HCT116 (cell line): ENCODE measurements at regions not wholly inside any gene's neighbourhood (a gene's known extent, or its start where the extent isn't known, plus 50 kb on each side); places are given as distances from the start of the nearest gene placed in this dataset.

ENCODE experiments used
- ATAC-seq: fragments of 200-7000 bp; cut with Tn5 transposase; 2 replicates; pipeline ENCODE4 v1.9.1; 2020; ENCODE audit warnings: mild to moderate bottlenecking, moderate library complexity
- BruUV-seq: library from RNA; stranded (reverse); fragments of 400-500 nt; replicated peaks from 2 replicates; lab custom pipeline; 2021; lab: Mats Ljungman, UMichigan
- CTCF ChIA-PET: fragments of 300-600 bp; sonication (Branson Sonifier 250); formaldehyde crosslinking; loops from one replicate; lab custom pipeline; 2021; ENCODE audit warnings: antibody characterized with exemption; lab: Charles Lee
- POLR2A ChIA-PET: fragments of 300-600, 350-600 bp; sonication (Branson Sonifier 250); formaldehyde crosslinking; loops from one replicate; lab custom pipeline; 2021; ENCODE audit warnings: antibody characterized with exemption; lab: Charles Lee
- RAD21 ChIA-PET, 2 experiments: fragments of 300-600 bp; sonication (Branson Sonifier 250); formaldehyde crosslinking; loops; one replicate each; lab custom pipeline; 2023; ENCODE audit warnings: low total read pairs in 2 of 2; ENCODE audit not compliant: uncharacterized antibody in 2 of 2, unreplicated experiment in 2 of 2, low non-redundant PET in 1 of 2; lab: Charles Lee
- DNase-seq: peaks from one replicate; pipeline ENCODE4 v3.0.0-alpha.2; 2010; ENCODE audit warnings: low read depth, low spot score
- H2AFZ ChIP-seq: fragments of 200-600 bp; shearing (Covaris generic), sonication (generic); 2 replicates; pipeline ENCODE4 v1.6.1; 2017; ENCODE audit warnings: low read depth, mixed run types, mixed read lengths, antibody characterized with exemption, low read length; ENCODE audit not compliant: poor library complexity, severe bottlenecking
- H3K27ac ChIP-seq: 2 replicates; pipeline ENCODE4 v1.5.1; 2012; ENCODE audit warnings: low read depth, low read length
- H3K27me3 ChIP-seq: fragments of 200-600 bp; sonication (generic); 2 replicates; pipeline ENCODE4 v1.6.1; 2016; ENCODE audit warnings: mixed run types, low read length, mixed read lengths; ENCODE audit not compliant: insufficient read depth
- H3K36me3 ChIP-seq, 2 experiments: fragments of 200-500 bp in 1 of 2; fragments of 200-600 bp in 1 of 2; sonication (Bioruptor generic) in 1 of 2; sonication (generic) in 1 of 2; 2 replicates each; pipeline versions ENCODE4 v1.5.1 to v1.6.1; 2014 to 2016; ENCODE audit warnings: low read length in 2 of 2, inconsistent platforms in 1 of 2, mixed read lengths in 1 of 2, mixed run types in 1 of 2; ENCODE audit not compliant: insufficient read depth in 2 of 2, control insufficient read depth in 1 of 2
- H3K4me1 ChIP-seq, 2 experiments: fragments of 200-600 bp in 1 of 2; sonication (generic) in 1 of 2; 2 replicates each; pipeline versions ENCODE4 v1.5.1 to v1.6.1; 2012 to 2017; ENCODE audit warnings: low read length in 2 of 2, inconsistent platforms in 1 of 2, mild to moderate bottlenecking in 1 of 2, mixed read lengths in 1 of 2, mixed run types in 1 of 2, moderate library complexity in 1 of 2; ENCODE audit not compliant: insufficient read depth in 2 of 2, control insufficient read depth in 1 of 2
- H3K4me2 ChIP-seq: fragments of 200-600 bp; sonication (generic); 2 replicates; pipeline ENCODE4 v1.6.1; 2017; ENCODE audit warnings: mixed run types, low read length, mixed read lengths
- H3K4me3 ChIP-seq, 2 experiments: fragments of 200-600 bp in 1 of 2; sonication (generic) in 1 of 2; replicated peaks in 1 of 2; 2 replicates each; pipeline ENCODE4 v1.5.1; 2011 to 2016; ENCODE audit warnings: low read length in 2 of 2, control low read depth in 1 of 2, low read depth in 1 of 2, mild to moderate bottlenecking in 1 of 2, mixed read lengths in 1 of 2, mixed run types in 1 of 2
- H3K79me2 ChIP-seq: fragments of 200-600 bp; sonication (generic); 2 replicates; pipeline ENCODE4 v1.6.1; 2017; ENCODE audit warnings: mild to moderate bottlenecking, mixed run types, low read length, moderate library complexity, mixed read lengths; ENCODE audit not compliant: insufficient read depth
- H3K9ac ChIP-seq: fragments of 200-600 bp; sonication (generic); 2 replicates; pipeline ENCODE4 v1.6.1; 2016; ENCODE audit warnings: low read length, mixed read lengths
- H3K9me2 ChIP-seq: fragments of 200-600 bp; sonication (generic), shearing (Covaris generic); 2 replicates; pipeline ENCODE4 v1.6.1; 2017; ENCODE audit warnings: mixed run types, mild to moderate bottlenecking, moderate library complexity; ENCODE audit not compliant: insufficient read depth
- H3K9me3 ChIP-seq, 2 experiments: fragments of 200-500 bp in 1 of 2; fragments of 200-600 bp in 1 of 2; sonication (Bioruptor generic) in 1 of 2; sonication (generic) in 1 of 2; 2 replicates each; pipeline ENCODE4 v1.6.1; 2014 to 2017; ENCODE audit warnings: low read length in 2 of 2, mixed read lengths in 2 of 2, inconsistent platforms in 1 of 2, low read depth in 1 of 2, mild to moderate bottlenecking in 1 of 2, mixed run types in 1 of 2, moderate library complexity in 1 of 2; ENCODE audit not compliant: control insufficient read depth in 1 of 2, insufficient read depth in 1 of 2
- H4K20me1 ChIP-seq: fragments of 200-600 bp; sonication (generic), shearing (Covaris generic); 2 replicates; pipeline ENCODE4 v1.6.1; 2017; ENCODE audit warnings: mixed run types, mild to moderate bottlenecking, moderate library complexity; ENCODE audit not compliant: insufficient read depth
- CBX3 ChIP-seq: IDR thresholded peaks from 2 replicates; pipeline ENCODE4 v1.6.1; 2012; ENCODE audit warnings: low read depth
- CEBPB ChIP-seq: IDR thresholded peaks from 2 replicates; pipeline ENCODE4 v1.6.1; 2012; ENCODE audit warnings: low read depth
- EGR1 ChIP-seq: IDR thresholded peaks from 2 replicates; pipeline ENCODE4 v1.6.1; 2012; ENCODE audit warnings: low read depth
- FOSL1 ChIP-seq: IDR thresholded peaks from 2 replicates; pipeline ENCODE4 v1.6.1; 2012; ENCODE audit warnings: low read depth
- POLR2A ChIP-seq: IDR thresholded peaks from 2 replicates; pipeline ENCODE4 v1.7.0; 2011; ENCODE audit warnings: borderline replicate concordance; ENCODE audit not compliant: insufficient read depth, insufficient read length; ENCODE audit errors: extremely low read depth
- POLR2AphosphoS5 ChIP-seq: IDR thresholded peaks from 2 replicates; pipeline ENCODE4 v1.6.1; 2011; ENCODE audit warnings: mild to moderate bottlenecking, low read depth, low read length, moderate library complexity
- SIN3A ChIP-seq: IDR thresholded peaks from 2 replicates; pipeline ENCODE4 v1.6.1; 2012; ENCODE audit warnings: low read depth
- SRF ChIP-seq: IDR thresholded peaks from 2 replicates; pipeline ENCODE4 v1.6.1; 2012; ENCODE audit warnings: low read depth
- TCF7L2 ChIP-seq: IDR thresholded peaks from 2 replicates; pipeline ENCODE4 v1.7.0; 2011; ENCODE audit warnings: borderline replicate concordance, inconsistent platforms; ENCODE audit not compliant: insufficient read depth, insufficient read length; ENCODE audit errors: extremely low read depth
- YY1 ChIP-seq: IDR thresholded peaks from 2 replicates; pipeline ENCODE4 v1.6.1; 2011; ENCODE audit warnings: low read length, low read depth, moderate library complexity, mild to moderate bottlenecking; ENCODE audit not compliant: insufficient replicate concordance; ENCODE audit errors: extremely low read depth
- intact Hi-C: fragments of 100-400 bp; cut with micrococcal nuclease; formaldehyde crosslinking; loops from 2 replicates; pipeline ENCODE4 v1.10.0; 2022
- TF ChIP-seq, protein P1 (sequence below): IDR thresholded peaks from 2 replicates; pipeline ENCODE4 v1.6.1; 2012; ENCODE audit warnings: low read depth

DNA sequence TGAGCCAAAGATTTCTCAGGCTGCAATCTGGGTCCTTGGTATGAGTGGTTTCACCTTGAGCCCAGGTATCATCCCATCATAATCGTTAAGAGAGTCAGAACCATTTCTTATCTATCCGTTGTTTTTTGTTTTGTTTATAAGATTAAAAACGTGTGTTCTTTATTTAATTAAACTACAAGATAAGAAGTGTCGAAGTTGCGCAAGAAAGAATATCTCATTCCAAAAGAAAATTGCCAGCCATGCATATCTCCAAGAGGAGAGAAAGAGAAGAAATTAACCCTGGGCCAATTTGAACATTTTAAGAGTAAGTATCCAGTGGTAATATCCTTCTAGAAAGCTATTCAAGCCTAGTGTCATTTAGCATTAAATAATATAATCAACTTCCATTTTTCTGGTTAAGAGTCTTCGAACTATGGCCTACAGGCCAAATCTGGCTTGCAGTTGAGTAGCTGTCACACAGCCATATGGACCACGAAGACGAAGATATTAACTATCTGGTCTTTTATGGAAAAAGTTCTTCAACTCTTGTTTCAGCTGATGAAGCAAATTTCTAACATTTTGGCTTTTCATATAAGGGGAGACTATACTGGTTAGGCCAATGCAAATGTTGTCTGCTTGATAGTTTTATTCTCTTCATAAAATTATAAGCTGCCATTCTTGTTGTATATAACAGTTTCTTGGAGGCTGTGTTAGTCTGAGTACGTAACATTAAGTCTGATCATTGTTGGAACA lies 576.4 kb downstream of the REEP3 start:
- Histone ChIP-seq H4K20me1 (no peaks in the 10 kb centered on the region), H3K27ac (no peak overlapping the region), H3K9me2 (no peaks in the 10 kb centered on the region), H3K36me3 (no peaks in the 10 kb centered on the region), H3K4me3 (no peak overlapping the region), H2AFZ (no peak overlapping the region), H3K4me2 (no peak overlapping the region), H3K4me1 (no peaks in the 10 kb centered on the region), H3K9me3 (no peaks in the 10 kb centered on the region), H3K9ac (no peak overlapping the region), H3K27me3 (no peaks in the 10 kb centered on the region), H3K79me2 (no peaks in the 10 kb centered on the region)
- ChIA-PET POLR2A (no interaction called here), RAD21 (no interaction called here), CTCF (no interaction called here)
- TF ChIP-seq, protein P1, sequence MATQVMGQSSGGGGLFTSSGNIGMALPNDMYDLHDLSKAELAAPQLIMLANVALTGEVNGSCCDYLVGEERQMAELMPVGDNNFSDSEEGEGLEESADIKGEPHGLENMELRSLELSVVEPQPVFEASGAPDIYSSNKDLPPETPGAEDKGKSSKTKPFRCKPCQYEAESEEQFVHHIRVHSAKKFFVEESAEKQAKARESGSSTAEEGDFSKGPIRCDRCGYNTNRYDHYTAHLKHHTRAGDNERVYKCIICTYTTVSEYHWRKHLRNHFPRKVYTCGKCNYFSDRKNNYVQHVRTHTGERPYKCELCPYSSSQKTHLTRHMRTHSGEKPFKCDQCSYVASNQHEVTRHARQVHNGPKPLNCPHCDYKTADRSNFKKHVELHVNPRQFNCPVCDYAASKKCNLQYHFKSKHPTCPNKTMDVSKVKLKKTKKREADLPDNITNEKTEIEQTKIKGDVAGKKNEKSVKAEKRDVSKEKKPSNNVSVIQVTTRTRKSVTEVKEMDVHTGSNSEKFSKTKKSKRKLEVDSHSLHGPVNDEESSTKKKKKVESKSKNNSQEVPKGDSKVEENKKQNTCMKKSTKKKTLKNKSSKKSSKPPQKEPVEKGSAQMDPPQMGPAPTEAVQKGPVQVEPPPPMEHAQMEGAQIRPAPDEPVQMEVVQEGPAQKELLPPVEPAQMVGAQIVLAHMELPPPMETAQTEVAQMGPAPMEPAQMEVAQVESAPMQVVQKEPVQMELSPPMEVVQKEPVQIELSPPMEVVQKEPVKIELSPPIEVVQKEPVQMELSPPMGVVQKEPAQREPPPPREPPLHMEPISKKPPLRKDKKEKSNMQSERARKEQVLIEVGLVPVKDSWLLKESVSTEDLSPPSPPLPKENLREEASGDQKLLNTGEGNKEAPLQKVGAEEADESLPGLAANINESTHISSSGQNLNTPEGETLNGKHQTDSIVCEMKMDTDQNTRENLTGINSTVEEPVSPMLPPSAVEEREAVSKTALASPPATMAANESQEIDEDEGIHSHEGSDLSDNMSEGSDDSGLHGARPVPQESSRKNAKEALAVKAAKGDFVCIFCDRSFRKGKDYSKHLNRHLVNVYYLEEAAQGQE = no peak
- TF ChIP-seq POLR2A = no peak
- intact Hi-C loops = no loop called here
- ATAC-seq (no peak), DNase-seq (no peak)
- BruUV-seq = no TSS peak

DNA sequence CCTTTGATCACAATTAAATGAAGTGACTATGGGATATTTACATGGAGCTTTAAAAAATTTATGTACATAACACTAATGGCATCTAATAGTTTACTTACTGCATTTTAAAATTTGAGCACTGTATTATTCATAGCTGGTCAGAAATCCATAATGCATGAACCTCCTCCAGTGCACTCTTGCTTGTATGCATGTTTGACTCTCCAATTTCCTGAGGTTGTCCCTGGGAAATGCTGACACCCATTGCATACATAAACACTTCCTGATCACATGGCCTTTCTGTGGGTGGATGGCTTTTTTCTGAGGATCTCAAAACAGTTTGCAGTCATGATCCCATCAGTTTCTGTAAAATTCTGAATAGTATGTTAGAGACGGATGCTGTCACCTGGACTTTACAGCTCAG lies 577.8 kb downstream of the REEP3 start:
- ChIA-PET POLR2A (no interaction called here), CTCF (no interaction called here), RAD21 (no interaction called here)
- H3K9me2 ChIP-seq = no peaks in the 10 kb centered on the region
- ATAC-seq (no peak), DNase-seq (no peak)
- H3K9me3 ChIP-seq = no peaks in the 10 kb centered on the region
- H3K4me3 ChIP-seq = no peak overlapping the region
- H4K20me1 ChIP-seq = no peaks in the 10 kb centered on the region
- no peaks in the 10 kb centered on the region for H3K36me3 ChIP-seq
- intact Hi-C loops = no loop called here
- no peak overlapping the region for H3K4me2 ChIP-seq
- no peak overlapping the region for H2AFZ ChIP-seq
- no peak overlapping the region for H3K27ac ChIP-seq
- BruUV-seq = no TSS peak
- H3K27me3 ChIP-seq = no peaks in the 10 kb centered on the region
- no peak overlapping the region for H3K9ac ChIP-seq
- H3K79me2 ChIP-seq = no peaks in the 10 kb centered on the region
- H3K4me1 ChIP-seq = no peaks in the 10 kb centered on the region
- TF ChIP-seq FOSL1 (no peak), POLR2AphosphoS5 (no peak), CBX3 (no peak), CEBPB (no peak), SRF (no peak), YY1 (no peak), SIN3A (no peak), POLR2A (no peak), TCF7L2 (no peak), EGR1 (no peak)
- TF ChIP-seq, protein P1 = no peak
